HG03354 (cell line): ENCODE measurements at regions not wholly inside any gene's neighbourhood (a gene's known extent, or its start where the extent isn't known, plus 50 kb on each side); places are given as distances from the start of the nearest gene placed in this dataset.
"Not testable (repeated sequence)": the region's sequence is repeated elsewhere in the genome, so short reads cannot be mapped to it uniquely, and the experiment has no call there.

ENCODE experiments used
- ATAC-seq: cut with Tn5 transposase; IDR thresholded peaks from one replicate; pipeline ENCODE4 v1.9.1; 2021; ENCODE audit warnings: mild to moderate bottlenecking; ENCODE audit not compliant: unreplicated experiment, poor library complexity, severe bottlenecking

DNA sequence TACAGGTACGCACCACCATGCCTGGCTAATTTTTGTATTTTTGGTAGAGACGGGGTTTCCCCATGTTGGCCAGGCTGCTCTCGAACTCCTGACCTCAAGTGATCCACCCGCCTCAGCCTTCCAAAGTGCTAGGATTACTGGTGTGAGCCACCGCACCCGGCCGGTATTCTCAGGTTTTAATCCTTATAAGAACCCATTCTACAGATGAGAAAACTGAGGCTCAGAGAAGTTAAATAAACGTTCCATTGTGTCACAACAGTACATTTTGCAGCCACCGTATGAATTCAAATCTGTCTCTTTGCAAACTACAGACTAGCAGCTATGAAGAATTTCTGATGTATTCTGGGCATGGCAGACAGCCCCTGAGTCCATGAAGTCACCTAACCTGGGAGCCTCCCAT is 60.9 kb upstream of the LAPTM4A start:
- not testable (repeated sequence) for ATAC-seq

DNA sequence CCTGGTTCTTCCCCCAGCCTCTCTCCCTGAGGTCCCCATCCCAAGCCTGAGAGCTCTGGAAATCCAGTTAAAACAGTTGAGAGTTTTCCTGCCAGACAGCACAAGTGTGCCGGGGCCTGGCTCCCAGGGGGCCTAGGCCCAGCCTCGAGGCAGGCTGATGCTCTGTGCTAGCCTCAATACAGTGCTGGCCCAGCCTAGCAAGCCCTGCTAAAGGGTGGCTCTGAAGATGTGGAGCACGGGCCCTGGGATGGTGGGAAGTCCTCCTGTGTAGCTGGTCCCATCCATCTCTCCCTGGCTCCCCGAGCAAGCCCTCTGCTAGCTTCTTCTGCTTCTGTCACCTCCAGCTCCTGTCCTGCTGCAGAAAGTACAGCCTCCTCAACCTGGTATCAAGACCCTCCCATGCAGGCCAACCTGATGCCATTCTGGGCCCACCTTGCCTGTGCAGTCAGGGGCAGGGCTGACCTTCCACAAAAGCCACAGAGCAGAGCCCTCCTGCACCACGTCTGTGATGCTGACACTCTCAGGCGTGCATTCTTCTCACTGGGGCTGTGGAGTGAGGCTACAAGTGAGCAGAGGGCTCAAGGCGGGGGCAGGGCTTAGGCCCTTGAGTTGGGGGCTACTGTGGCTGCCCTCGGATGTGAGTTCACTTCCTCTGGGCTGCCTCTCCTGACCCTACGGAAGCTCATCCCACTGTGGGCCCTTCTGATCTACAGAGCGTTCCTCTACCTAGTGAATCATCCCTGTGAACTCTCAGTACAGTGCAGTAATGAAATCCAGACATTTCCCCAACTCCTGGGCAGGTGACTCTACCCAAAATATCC is 60.1 kb upstream of the LAPTM4A start:
- no peak for ATAC-seq

DNA sequence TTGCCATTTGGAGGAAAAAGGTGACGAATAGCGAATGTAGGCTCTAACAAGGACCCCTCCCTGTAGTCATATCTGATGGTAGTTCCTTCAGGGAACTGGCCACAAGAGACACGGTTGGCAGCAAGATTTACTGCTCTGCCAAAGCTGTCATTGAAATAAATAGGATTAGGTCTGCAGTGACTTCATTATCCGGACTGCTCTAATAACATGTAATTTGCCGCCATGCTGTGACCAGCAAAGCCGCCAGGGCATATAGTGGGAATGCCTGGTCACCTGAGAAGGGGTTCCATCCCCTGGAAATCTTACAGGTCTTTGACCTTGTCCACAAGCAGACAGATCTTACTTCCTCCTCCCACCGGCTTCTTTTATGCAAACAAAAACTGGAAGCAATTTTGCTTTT is 59.4 kb upstream of the LAPTM4A start:
- ATAC-seq: no peak

DNA sequence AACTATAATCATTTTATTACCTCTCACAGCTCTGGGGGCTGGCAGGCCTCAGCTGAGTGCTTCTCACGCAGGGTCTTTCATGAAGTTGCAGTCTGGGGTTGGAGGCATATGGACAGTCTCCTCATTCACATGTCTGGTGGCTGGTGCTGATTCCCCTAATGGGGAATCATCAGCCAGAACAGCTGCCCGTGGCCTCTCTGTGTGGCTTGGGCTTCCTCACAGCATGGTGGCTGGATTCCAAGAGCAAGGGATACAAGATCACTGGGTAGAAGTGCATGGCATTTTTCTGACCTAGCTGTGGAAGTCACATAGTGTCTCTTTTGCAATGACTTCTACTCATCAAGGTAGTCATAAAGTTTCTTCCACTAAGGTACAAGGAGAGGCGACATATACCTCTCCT is 59.0 kb upstream of the LAPTM4A start:
- no peak for ATAC-seq

DNA sequence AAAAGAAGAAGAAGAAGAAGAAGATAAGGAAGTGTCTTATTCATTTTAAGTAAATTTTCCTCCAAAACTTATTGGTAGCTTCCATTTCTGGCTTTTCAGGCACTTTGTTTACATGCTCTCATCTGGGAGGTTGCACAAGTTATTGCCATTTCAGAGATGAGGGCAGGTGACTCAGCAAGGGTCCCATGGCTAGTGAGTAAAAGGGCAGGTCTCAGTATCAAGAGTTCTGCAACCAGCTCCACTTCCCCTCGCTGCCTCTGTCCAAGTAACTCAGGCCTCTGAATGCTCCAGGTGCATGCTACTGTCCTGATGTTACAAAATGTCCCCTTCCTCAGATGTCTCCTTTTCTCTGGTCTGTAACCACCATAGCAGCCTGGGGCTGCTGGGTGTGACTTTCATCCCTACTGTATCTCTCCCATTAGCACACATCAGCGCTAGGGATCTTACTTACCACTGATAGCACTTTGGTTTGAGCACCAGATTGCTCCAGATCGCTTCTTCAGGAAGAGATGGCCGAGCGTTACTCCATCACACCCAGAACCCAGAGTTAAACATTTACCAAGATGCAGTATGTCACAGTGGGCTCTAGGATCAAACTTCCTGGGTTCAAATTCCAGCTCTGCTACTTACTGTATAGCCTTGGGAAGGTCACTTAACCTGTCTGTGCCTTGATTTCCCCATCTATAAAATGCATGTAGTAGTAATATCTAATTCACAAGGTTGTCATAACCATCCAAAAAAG is 57.4 kb upstream of the LAPTM4A start:
- ATAC-seq: no peak

DNA sequence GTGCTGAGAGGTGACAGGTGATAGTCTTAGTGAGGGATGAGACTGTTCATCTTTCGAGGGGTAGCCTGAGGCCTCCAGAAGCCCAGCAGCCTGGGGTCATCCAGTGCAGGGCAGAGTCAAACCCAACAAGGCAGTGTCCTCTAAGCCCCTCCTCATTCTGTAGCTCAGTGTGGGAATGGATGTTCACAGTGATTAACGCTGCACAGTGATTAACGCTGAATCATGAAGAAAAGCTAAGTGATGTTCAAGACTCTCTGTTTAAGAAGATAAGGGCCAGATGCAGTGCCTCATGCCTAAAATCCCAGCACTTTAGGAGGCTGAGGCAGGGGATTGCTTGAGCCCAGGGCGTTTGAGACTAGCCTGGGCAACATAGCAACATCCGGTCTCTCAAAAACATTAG is 56.3 kb upstream of the LAPTM4A start:
- ATAC-seq: no peak

DNA sequence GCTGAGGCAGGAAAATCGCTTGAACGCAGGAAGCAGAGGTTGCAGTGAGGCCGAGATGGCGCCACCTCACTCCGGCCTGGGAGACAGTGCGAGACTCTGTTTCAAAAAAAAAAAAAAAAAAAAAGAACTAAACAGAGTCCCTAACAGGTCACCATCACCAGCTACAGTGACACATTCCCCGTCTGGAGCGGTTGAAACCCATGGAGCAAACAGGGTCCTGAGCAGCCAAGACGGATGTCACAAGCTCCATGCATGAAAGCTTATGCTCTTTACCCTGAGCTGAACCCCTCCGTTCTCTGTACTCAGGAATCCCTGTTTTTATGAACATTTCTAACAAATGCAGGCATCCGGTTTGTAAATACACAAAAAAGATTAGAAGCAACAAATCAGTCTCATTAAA is 55.9 kb upstream of the LAPTM4A start:
- no peak for ATAC-seq

DNA sequence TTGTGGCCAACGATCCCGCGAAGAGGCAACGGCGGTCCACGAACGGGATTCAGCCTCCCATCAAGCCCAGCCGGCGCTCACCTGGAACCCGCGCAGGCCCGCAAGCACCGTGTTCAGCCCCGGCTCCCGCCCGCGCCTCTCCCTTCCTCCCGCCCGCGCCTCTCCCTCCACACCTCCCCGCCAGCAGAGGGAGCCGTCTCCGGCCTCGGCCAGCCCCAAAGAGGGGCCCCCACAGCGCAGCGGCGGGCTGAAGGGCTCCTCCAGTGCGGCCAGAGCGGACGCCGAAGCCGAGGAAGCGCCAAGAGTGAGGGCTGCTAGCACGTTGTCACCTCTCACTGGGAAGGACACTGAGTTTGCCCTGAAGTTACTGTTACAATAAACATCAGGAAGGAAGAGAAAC is 55.3 kb upstream of the LAPTM4A start:
- ATAC-seq: no peak

DNA sequence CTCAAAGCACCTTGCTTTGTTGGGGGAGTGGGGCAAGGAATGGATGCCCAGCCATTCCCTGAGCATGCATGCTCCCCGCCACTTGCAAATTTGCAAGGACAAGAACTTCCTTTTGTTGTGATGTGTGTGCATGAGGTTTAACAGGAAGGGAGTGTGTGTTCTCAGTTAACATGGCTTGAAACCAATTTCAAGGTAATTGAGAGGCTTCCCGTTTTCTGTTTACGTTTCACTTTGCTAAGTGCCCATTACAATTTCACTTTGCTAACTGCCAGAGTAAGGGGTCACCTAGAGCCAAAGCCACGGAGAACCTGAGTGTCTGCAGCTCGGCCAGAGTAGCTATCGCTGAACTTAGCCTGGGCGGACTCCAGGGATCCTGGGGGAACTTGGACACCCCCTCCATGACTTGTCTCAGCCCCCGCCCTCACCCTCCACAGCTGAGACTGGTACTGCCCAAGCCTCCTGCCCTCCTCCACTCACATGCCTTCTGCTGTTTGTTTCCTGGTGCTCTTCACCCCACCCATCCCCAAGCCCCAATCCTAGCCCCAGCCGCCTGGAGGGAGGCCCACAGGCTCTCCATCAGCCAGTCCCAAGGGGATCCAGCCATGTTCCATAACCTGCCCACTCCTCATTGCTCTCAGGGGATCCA is 53.6 kb upstream of the LAPTM4A start:
- ATAC-seq: no peak

DNA sequence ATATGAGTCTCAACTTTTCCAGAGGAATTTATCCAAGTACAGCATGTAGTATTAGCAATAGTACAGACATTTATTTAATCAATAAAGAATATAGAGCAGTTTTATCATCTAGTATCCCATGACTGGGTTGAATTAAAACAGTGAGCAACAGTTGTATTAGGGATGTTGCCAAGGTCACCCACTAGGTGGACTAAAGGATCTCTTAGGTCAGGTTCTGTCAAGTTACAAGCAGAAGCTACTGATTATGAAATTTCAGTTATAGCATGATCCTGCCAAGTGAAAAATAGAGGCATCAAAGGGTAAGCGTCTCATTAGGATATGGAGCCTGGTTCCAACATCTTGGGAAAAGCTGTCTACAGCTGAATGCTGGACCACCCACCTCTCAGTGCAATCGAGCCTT is 52.1 kb upstream of the LAPTM4A start:
- ATAC-seq: no peak
